HepG2 (cell line): ENCODE measurements at regions not wholly inside any gene's neighbourhood (a gene's known extent, or its start where the extent isn't known, plus 50 kb on each side); places are given as distances from the start of the nearest gene placed in this dataset.

ENCODE experiments used
- ATAC-seq: fragments of 200-7000 bp; cut with Tn5 transposase; 3 replicates; pipeline ENCODE4 v1.9.1; 2020; ENCODE audit warnings: mild to moderate bottlenecking, moderate library complexity
- BruUV-seq: library from RNA; stranded (reverse); fragments of 400-500 nt; replicated peaks from 2 replicates; lab custom pipeline; 2021; lab: Mats Ljungman, UMichigan
- CTCF ChIA-PET: fragments of 300-600 bp; formaldehyde crosslinking; extraction: SDS; loops from one replicate; lab custom pipeline; 2021; ENCODE audit warnings: low total read pairs, inconsistent platforms, low intra/inter-chr PET ratio; lab: Yijun Ruan, JAX
- POLR2A ChIA-PET: fragments of 350-600 bp; sonication (Branson Sonifier 250); formaldehyde crosslinking; loops from one replicate; lab custom pipeline; 2020; ENCODE audit warnings: antibody characterized with exemption, inconsistent platforms; lab: Yijun Ruan, JAX
- DNase-seq: peaks from one replicate; pipeline ENCODE4 v3.0.0-alpha.2; 2015; ENCODE audit warnings: low spot score
- FAIRE-seq: peaks from 3 replicates; lab custom pipeline; 2011; peaks lifted over from hg19 to GRCh38; lab: Jason Lieb, UNC
- H2AFZ ChIP-seq: one replicate; pipeline ENCODE4 v1.6.1; 2011; ENCODE audit warnings: low read length, inconsistent platforms
- H3K27ac ChIP-seq: fragments of 300-600 bp; 3 replicates; pipeline ENCODE4 v1.8.0; 2011; ENCODE audit warnings: mixed run types, mild to moderate bottlenecking, mixed read lengths, low read length, inconsistent platforms; ENCODE audit not compliant: insufficient read depth; ENCODE audit errors: extremely low read length
- H3K27me3 ChIP-seq, 2 experiments: fragments of 200-600 bp in 1 of 2; 2 replicates in 1 of 2; 3 replicates in 1 of 2; pipeline versions ENCODE4 v1.6.0 to v1.8.0; 2011; ENCODE audit warnings: low read length in 2 of 2, mild to moderate bottlenecking in 2 of 2, moderate library complexity in 2 of 2, inconsistent platforms in 1 of 2; ENCODE audit not compliant: insufficient read depth in 2 of 2, control insufficient read depth in 1 of 2
- H3K36me3 ChIP-seq, 2 experiments: fragments of 200-600 bp in 1 of 2; replicated peaks in 1 of 2; 2 replicates in 1 of 2; 3 replicates in 1 of 2; pipeline versions ENCODE4 v1.5.1 to v1.8.0; 2011; ENCODE audit warnings: low read length in 2 of 2, inconsistent platforms in 1 of 2; ENCODE audit not compliant: insufficient read depth in 2 of 2, control insufficient read depth in 1 of 2
- H3K4me1 ChIP-seq: 2 replicates; pipeline ENCODE4 v1.5.1; 2012; ENCODE audit warnings: low read length, inconsistent platforms; ENCODE audit not compliant: insufficient read depth
- H3K4me2 ChIP-seq: 2 replicates; pipeline ENCODE4 v1.6.0; 2011; ENCODE audit warnings: low read depth, low read length, inconsistent platforms
- H3K4me3 ChIP-seq, 3 experiments: fragments of 200-600 bp in 1 of 3; sonication (generic), shearing (Covaris generic) in 1 of 3; replicated peaks in 1 of 3; 2 replicates each; pipeline ENCODE4 v1.5.1; 2011 to 2016; ENCODE audit warnings: low read length in 3 of 3, inconsistent platforms in 2 of 3, low read depth in 2 of 3, mild to moderate bottlenecking in 2 of 3, control low read depth in 1 of 3, mixed read lengths in 1 of 3; ENCODE audit not compliant: insufficient read depth in 1 of 3
- H3K79me2 ChIP-seq: one replicate; pipeline ENCODE4 v1.6.1; 2011; ENCODE audit warnings: low read length, inconsistent platforms; ENCODE audit not compliant: insufficient read depth
- H3K9ac ChIP-seq: 2 replicates; pipeline ENCODE4 v1.6.0; 2011; ENCODE audit warnings: mild to moderate bottlenecking, low read depth, low read length, inconsistent platforms; ENCODE audit not compliant: insufficient read depth
- H3K9me3 ChIP-seq: 2 replicates; pipeline ENCODE4 v1.5.1; 2012; ENCODE audit warnings: mild to moderate bottlenecking, low read length
- H4K20me1 ChIP-seq: 2 replicates; pipeline ENCODE4 v1.6.0; 2011; ENCODE audit warnings: inconsistent platforms, mild to moderate bottlenecking, low read length, moderate library complexity; ENCODE audit not compliant: insufficient read depth
- ATF1 ChIP-seq: IDR thresholded peaks from 2 replicates; pipeline ENCODE4 v1.6.1; 2016; ENCODE audit warnings: mild to moderate bottlenecking, control low read depth
- CBX2 ChIP-seq, 2 experiments: fragments of 200-600 bp in 1 of 2; sonication (generic); formaldehyde crosslinking in 1 of 2; IDR thresholded peaks; 2 replicates each; pipeline versions ENCODE4 v1.7.0 to v1.8.1; 2018 to 2022; ENCODE audit warnings: low read depth in 2 of 2, low read length in 1 of 2, mild to moderate bottlenecking in 1 of 2, missing genetic modification reagents in 1 of 2
- HMG20B ChIP-seq: conservative IDR thresholded peaks from 2 replicates; pipeline ENCODE4 v1.6.1; 2016; ENCODE audit warnings: missing genetic modification reagents, missing compliant biosample characterization
- MATR3 ChIP-seq: sonication (generic); formaldehyde crosslinking; IDR thresholded peaks from 2 replicates; pipeline ENCODE4 v1.4.0; 2020; ENCODE audit warnings: missing genetic modification reagents
- MED1 ChIP-seq: sonication (generic); formaldehyde crosslinking; IDR thresholded peaks from 2 replicates; pipeline ENCODE4 v1.4.0; 2020; ENCODE audit warnings: missing genetic modification reagents
- ZBTB43 ChIP-seq: sonication (generic); formaldehyde crosslinking; conservative IDR thresholded peaks from 2 replicates; pipeline ENCODE4 v1.4.0; 2020; ENCODE audit warnings: missing genetic modification reagents
- ZBTB7B ChIP-seq: sonication (generic); formaldehyde crosslinking; IDR thresholded peaks from 2 replicates; pipeline ENCODE4 v1.4.0; 2020; ENCODE audit warnings: missing genetic modification reagents
- ZFP37 ChIP-seq: sonication (generic); formaldehyde crosslinking; IDR thresholded peaks from 2 replicates; pipeline ENCODE4 v1.4.0; 2020; ENCODE audit warnings: missing genetic modification reagents, borderline replicate concordance
- ZNF597 ChIP-seq: sonication (generic); formaldehyde crosslinking; IDR thresholded peaks from 2 replicates; pipeline ENCODE4 v1.5.0; 2020; ENCODE audit warnings: missing genetic modification reagents
- ZNF878 ChIP-seq: sonication (generic); formaldehyde crosslinking; IDR thresholded peaks from 2 replicates; pipeline ENCODE4 v1.8.1; 2023; ENCODE audit warnings: mild to moderate bottlenecking, missing genetic modification reagents, moderate library complexity
- WGBS: methylation state at CpG from one replicate; pipeline ENCODE4 v1.1.6; 2017; ENCODE audit warnings: low lambda C conversion rate; 5-methylcytosine and 5-hydroxymethylcytosine counted together
- in situ Hi-C: cut with HindIII; loops from 2 replicates; pipeline ENCODE4 v1.10.0; 2017; ENCODE audit warnings: low pct_unique_long_range_greater_than_20kb; ENCODE audit not compliant: extremely low pct_ligation_motif_present
- intact Hi-C: fragments of 100-400 bp; cut with micrococcal nuclease; formaldehyde crosslinking; loops from one replicate; pipeline ENCODE4 v1.10.0; 2022; ENCODE audit not compliant: unreplicated experiment

- Histone ChIP-seq H3K4me2 (no peak overlapping the region), H3K9me3 (peaks cover 29% of the 10 kb centered on the region), H3K4me1 (no peaks in the 10 kb centered on the region), H3K9ac (no peak overlapping the region), H3K79me2 (no peaks in the 10 kb centered on the region), H3K27me3 (no peaks in the 10 kb centered on the region), H4K20me1 (no peaks in the 10 kb centered on the region), H3K4me3 (no peak overlapping the region), H3K36me3 (no peaks in the 10 kb centered on the region), H2AFZ (no peak overlapping the region), H3K27ac (no peak overlapping the region)
- ChIA-PET POLR2A (no interaction called here), CTCF (no interaction called here)
- in situ Hi-C loops (no loop called here), intact Hi-C loops (no loop called here)
- no peak for DNase-seq
- BruUV-seq, result no TSS peak
- FAIRE-seq, result no peak
- TF ChIP-seq ZNF878 (CRISPR knock-in tag), result no peak
- TF ChIP-seq ZBTB7B (CRISPR knock-in tag), result no peak
- ATAC-seq, result no peak
Measured at GRCh38 chr7:40944981-40945585, 757.8 kb downstream of the INHBA start.

- Histone ChIP-seq H3K27ac (no peak overlapping the region), H3K27me3 (no peaks in the 10 kb centered on the region), H3K4me2 (no peak overlapping the region), H3K9me3 (no peaks in the 10 kb centered on the region), H3K36me3 (no peaks in the 10 kb centered on the region), H3K9ac (no peak overlapping the region), H4K20me1 (no peaks in the 10 kb centered on the region), H3K4me1 (no peaks in the 10 kb centered on the region), H3K4me3 (no peak overlapping the region), H2AFZ (no peak overlapping the region), H3K79me2 (no peaks in the 10 kb centered on the region)
- BruUV-seq, result no TSS peak
- POLR2A ChIA-PET, result no interaction called here
- in situ Hi-C loops (no loop called here), intact Hi-C loops (no loop called here)
- ATAC-seq, result no peak
- CTCF ChIA-PET, result no interaction called here
- FAIRE-seq, result no peak
- DNase-seq, result no peak
- WGBS, result 25% methylated on average over 2 of the region's 2 CpGs
- TF ChIP-seq MED1 (CRISPR knock-in tag), result no peak
- no peak for TF ChIP-seq HMG20B (CRISPR knock-in tag)
- TF ChIP-seq MATR3, result no peak
- no peak for TF ChIP-seq CBX2 (IDR thresholded peaks at IDR 0.05; ENCODE audit: low read depth, low read length)
- TF ChIP-seq CBX2 (CRISPR knock-in tag; IDR thresholded peaks at IDR 0.05; ENCODE audit: low read depth), result no peak
- no peak for TF ChIP-seq ZNF597 (CRISPR knock-in tag)
- TF ChIP-seq ZFP37 (CRISPR knock-in tag), result no peak
- TF ChIP-seq ATF1 (CRISPR knock-in tag), result no peak
- TF ChIP-seq ZBTB43 (CRISPR knock-in tag), result no peak
Measured at GRCh38 chr7:40937879-40938278, 765.0 kb downstream of the INHBA start.
